ENCODE measurements at regions not wholly inside any gene's neighbourhood (a gene's known extent, or its start where the extent isn't known, plus 50 kb on each side); places are given as distances from the start of the nearest gene placed in this dataset.

GRCh38 chr3:23653647-23654525, 151.9 kb upstream of the UBE2E1 start (continued):
- no peak for TF ChIP-seq SRF (IDR thresholded peaks at IDR 0.05; ENCODE audit: low read depth in 2 of 2, low read length in 2 of 2)
- no peak for TF ChIP-seq PRDM15 (CRISPR knock-in tag; IDR thresholded peaks at IDR 0.05)
- TF ChIP-seq NFXL1 (IDR thresholded peaks at IDR 0.05; ENCODE audit: borderline replicate concordance), result no peak
- no peak; the same call in 1 of the 2 replicates for TF ChIP-seq JUNB (IDR thresholded peaks at IDR 0.05)
- no peak for TF ChIP-seq CHD4 (IDR thresholded peaks at IDR 0.05)
- TF ChIP-seq NR2F1 (conservative IDR thresholded peaks at IDR 0.05), result peak; percentile 57
- TF ChIP-seq WRNIP1 (IDR thresholded peaks at IDR 0.05; ENCODE audit: borderline replicate concordance, low read depth, low read length), result no peak
- no peak for TF ChIP-seq ELK1 (IDR thresholded peaks at IDR 0.05; ENCODE audit: low read depth, low read length)
- TF ChIP-seq POLR2AphosphoS5 (IDR thresholded peaks at IDR 0.05; ENCODE audit: low read length), result 0 out of 2 replicates have a peak, but pooled peaks have one; percentile 29
- peak; percentile 87 for TF ChIP-seq MEF2B (IDR thresholded peaks at IDR 0.05; ENCODE audit: partially characterized antibody, poor library complexity, severe bottlenecking)
- TF ChIP-seq CREB1 (IDR thresholded peaks at IDR 0.05; ENCODE audit: low read depth), result 0 out of 2 replicates have a peak, but pooled peaks have one; percentile 23
- no peak for TF ChIP-seq HCFC1 (IDR thresholded peaks at IDR 0.05; ENCODE audit: low read length)
- peak; percentile 24; the same call in 1 of the 2 replicates for TF ChIP-seq RAD21 (IDR thresholded peaks at IDR 0.05; ENCODE audit: insufficient read depth, low read depth, low read length)
- no peak for TF ChIP-seq CTCF (IDR thresholded peaks at IDR 0.05 in 2 of 3, conservative IDR thresholded peaks at IDR 0.05 in 1 of 3; ENCODE audit: control insufficient read depth in 2 of 3, extremely low read depth in 1 of 3, insufficient read depth in 1 of 3, low read depth in 3 of 3, low read length in 3 of 3)
- peak; percentile 94 for TF ChIP-seq FOXM1 (IDR thresholded peaks at IDR 0.05; ENCODE audit: low read depth, low read length)
- TF ChIP-seq SP1 (IDR thresholded peaks at IDR 0.05; ENCODE audit: low read depth, low read length), result no peak
- TF ChIP-seq CBX3 (IDR thresholded peaks at IDR 0.05; ENCODE audit: borderline replicate concordance, low read depth), result no peak
- TF ChIP-seq TCF3 (IDR thresholded peaks at IDR 0.05; ENCODE audit: borderline replicate concordance, insufficient read depth, low read depth, low read length), result peak; percentile 50; the same call in 1 of the 2 replicates
- TF ChIP-seq, protein P1, sequence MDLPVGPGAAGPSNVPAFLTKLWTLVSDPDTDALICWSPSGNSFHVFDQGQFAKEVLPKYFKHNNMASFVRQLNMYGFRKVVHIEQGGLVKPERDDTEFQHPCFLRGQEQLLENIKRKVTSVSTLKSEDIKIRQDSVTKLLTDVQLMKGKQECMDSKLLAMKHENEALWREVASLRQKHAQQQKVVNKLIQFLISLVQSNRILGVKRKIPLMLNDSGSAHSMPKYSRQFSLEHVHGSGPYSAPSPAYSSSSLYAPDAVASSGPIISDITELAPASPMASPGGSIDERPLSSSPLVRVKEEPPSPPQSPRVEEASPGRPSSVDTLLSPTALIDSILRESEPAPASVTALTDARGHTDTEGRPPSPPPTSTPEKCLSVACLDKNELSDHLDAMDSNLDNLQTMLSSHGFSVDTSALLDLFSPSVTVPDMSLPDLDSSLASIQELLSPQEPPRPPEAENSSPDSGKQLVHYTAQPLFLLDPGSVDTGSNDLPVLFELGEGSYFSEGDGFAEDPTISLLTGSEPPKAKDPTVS (IDR thresholded peaks at IDR 0.05; ENCODE audit: low read depth, low read length), result no peak
- TF ChIP-seq KDM1A (IDR thresholded peaks at IDR 0.05; ENCODE audit: borderline replicate concordance), result no peak
